WTC11 (cell line): ENCODE measurements at regions not wholly inside any gene's neighbourhood (a gene's known extent, or its start where the extent isn't known, plus 50 kb on each side); places are given as distances from the start of the nearest gene placed in this dataset.

Source experiments
- CTCF ChIP-seq: fragments of 200-600 bp; IDR thresholded peaks from 2 replicates; pipeline ENCODE4 v1.8.0; 2022; ENCODE audit warnings: antibody characterized with exemption
- E2F1 ChIP-seq: sonication (generic); formaldehyde crosslinking; IDR thresholded peaks from 2 replicates; pipeline ENCODE4 v1.8.0; 2022; ENCODE audit warnings: mild to moderate bottlenecking, missing genetic modification reagents
- FOXJ3 ChIP-seq: sonication (generic); formaldehyde crosslinking; IDR thresholded peaks from 2 replicates; pipeline ENCODE4 v1.9.0; 2021; ENCODE audit warnings: missing genetic modification reagents, mild to moderate bottlenecking, borderline replicate concordance
- FOXP1 ChIP-seq: sonication (generic); formaldehyde crosslinking; IDR thresholded peaks from 2 replicates; pipeline ENCODE4 v1.8.0; 2022; ENCODE audit warnings: missing genetic modification reagents, mild to moderate bottlenecking, moderate library complexity, borderline replicate concordance
- NFE2L1 ChIP-seq: sonication (generic); formaldehyde crosslinking; IDR thresholded peaks from 2 replicates; pipeline ENCODE4 v1.8.1; 2023; ENCODE audit warnings: missing genetic modification reagents
- TEAD4 ChIP-seq: sonication (generic); formaldehyde crosslinking; IDR thresholded peaks from 2 replicates; pipeline ENCODE4 v1.8.0; 2022; ENCODE audit warnings: mild to moderate bottlenecking, missing genetic modification reagents

- TF ChIP-seq FOXP1, result no peak
- TF ChIP-seq NFE2L1 (CRISPR knock-in tag), result no peak
- no peak for TF ChIP-seq TEAD4 (CRISPR knock-in tag)
- TF ChIP-seq CTCF, result no peak
- TF ChIP-seq E2F1 (CRISPR knock-in tag), result no peak
- TF ChIP-seq FOXJ3 (CRISPR knock-in tag), result no peak
Observed at GRCh38 chr2:7368211-7368610, 451.0 kb downstream of the RNF144A start.
